CD14-positive monocyte (primary cell): ENCODE measurements at regions not wholly inside any gene's neighbourhood (a gene's known extent, or its start where the extent isn't known, plus 50 kb on each side); places are given as distances from the start of the nearest gene placed in this dataset.
A peak's percentile ranks its signal among the peaks of the same experiment; 100 is the strongest.

Experiments used
- DNase-seq, 3 donors: peaks; one replicate each; pipeline ENCODE4 v3.0.0-alpha.2; 2011 to 2022
- H2AFZ ChIP-seq: 2 replicates; pipeline ENCODE4 v1.6.0; 2012; ENCODE audit warnings: mild to moderate bottlenecking, low read depth, low read length, inconsistent platforms; ENCODE audit not compliant: insufficient read depth, poor library complexity, severe bottlenecking
- H3K27ac ChIP-seq, 2 donors: 1 replicate in 1 of 2; 2 replicates in 1 of 2; pipeline ENCODE4 v1.5.1; 2012 to 2013; ENCODE audit warnings: low read length in 2 of 2, control low read depth in 1 of 2, inconsistent platforms in 1 of 2, low read depth in 1 of 2, mild to moderate bottlenecking in 1 of 2
- H3K27me3 ChIP-seq, 2 donors: one replicate each; pipeline versions ENCODE4 v1.6.0 to v1.6.1; 2011 to 2013; ENCODE audit warnings: low read length in 2 of 2; ENCODE audit not compliant: control insufficient read depth in 2 of 2, insufficient read depth in 2 of 2
- H3K36me3 ChIP-seq, 2 donors: replicated peaks in 1 of 2; 1 replicate in 1 of 2; 2 replicates in 1 of 2; pipeline versions ENCODE4 v1.5.1 to v1.6.1; 2012 to 2013; ENCODE audit warnings: low read length in 2 of 2, control low read depth in 1 of 2, inconsistent platforms in 1 of 2, mild to moderate bottlenecking in 1 of 2; ENCODE audit not compliant: insufficient read depth in 2 of 2, control insufficient read depth in 1 of 2
- H3K4me1 ChIP-seq, 2 donors: 1 replicate in 1 of 2; 2 replicates in 1 of 2; pipeline versions ENCODE4 v1.5.1 to v1.6.1; 2012 to 2013; ENCODE audit warnings: low read length in 2 of 2, control low read depth in 1 of 2, inconsistent platforms in 1 of 2, mild to moderate bottlenecking in 1 of 2, moderate library complexity in 1 of 2; ENCODE audit not compliant: insufficient read depth in 2 of 2, control insufficient read depth in 1 of 2
- H3K4me2 ChIP-seq: replicated peaks from 2 replicates; pipeline ENCODE3; 2012; ENCODE audit warnings: low read length, moderate library complexity, mild to moderate bottlenecking; ENCODE audit not compliant: poor library complexity, severe bottlenecking; ENCODE audit errors: extremely low read depth
- H3K4me3 ChIP-seq, 3 experiments: fragments of 200-600 bp in 1 of 3; sonication (generic) in 1 of 3; replicated peaks in 1 of 3; 1 replicate in 2 of 3; 2 replicates in 1 of 3; pipeline ENCODE4 v1.5.1; 2011 to 2013; ENCODE audit warnings: low read length in 3 of 3, mild to moderate bottlenecking in 3 of 3, control low read depth in 2 of 3, low read depth in 2 of 3, inconsistent platforms in 1 of 3, moderate library complexity in 1 of 3
- H3K79me2 ChIP-seq: 2 replicates; pipeline ENCODE4 v1.6.0; 2012; ENCODE audit warnings: mild to moderate bottlenecking, control low read depth, inconsistent platforms, low read length, moderate library complexity; ENCODE audit not compliant: insufficient read depth
- H3K9ac ChIP-seq: 2 replicates; pipeline ENCODE4 v1.6.0; 2017; ENCODE audit warnings: low read length, mild to moderate bottlenecking; ENCODE audit not compliant: insufficient read depth, poor library complexity, severe bottlenecking
- H3K9me3 ChIP-seq, 2 donors: replicated peaks in 1 of 2; 1 replicate in 1 of 2; 2 replicates in 1 of 2; pipeline versions ENCODE4 v1.5.1 to v1.6.1; 2012 to 2013; ENCODE audit warnings: low read length in 2 of 2, control low read depth in 1 of 2; ENCODE audit not compliant: control insufficient read depth in 1 of 2, insufficient read depth in 1 of 2
- H4K20me1 ChIP-seq: 2 replicates; pipeline ENCODE4 v1.6.0; 2012; ENCODE audit warnings: mild to moderate bottlenecking, low read length, control low read depth, moderate library complexity; ENCODE audit not compliant: insufficient read depth
- H3K27ac Mint-ChIP-seq, 7 donors: one replicate each; pipeline ENCODE4 v1.8.0; 2020; ENCODE audit warnings: mild to moderate bottlenecking in 7 of 7, mixed read lengths in 7 of 7, moderate library complexity in 6 of 7, inconsistent platforms in 2 of 7
- H3K27me3 Mint-ChIP-seq, 3 donors: one replicate each; pipeline ENCODE4 v1.8.0; 2021 to 2022; ENCODE audit warnings: low read depth in 3 of 3, mild to moderate bottlenecking in 3 of 3, mixed read lengths in 3 of 3, moderate library complexity in 3 of 3, inconsistent platforms in 1 of 3
- H3K36me3 Mint-ChIP-seq, 2 donors: one replicate each; pipeline ENCODE4 v1.8.0; 2020; ENCODE audit warnings: mixed read lengths in 2 of 2, inconsistent platforms in 1 of 2, mild to moderate bottlenecking in 1 of 2
- H3K4me1 Mint-ChIP-seq: one replicate; pipeline ENCODE4 v1.8.0; 2020; ENCODE audit warnings: mild to moderate bottlenecking, mixed read lengths
- H3K4me3 Mint-ChIP-seq, 2 donors: one replicate each; pipeline ENCODE4 v1.8.0; 2020; ENCODE audit warnings: mild to moderate bottlenecking in 2 of 2, mixed read lengths in 2 of 2, moderate library complexity in 1 of 2
- H3K9me3 Mint-ChIP-seq, 7 donors: one replicate each; pipeline ENCODE4 v1.8.0; 2020 to 2022; ENCODE audit warnings: mixed read lengths in 7 of 7, mild to moderate bottlenecking in 6 of 7, moderate library complexity in 6 of 7, inconsistent platforms in 2 of 7
- WGBS: methylation state at CpG from one replicate; pipeline ENCODE4 v1.1.5; 2013; ENCODE audit warnings: missing lambda C conversion rate; ENCODE audit not compliant: insufficient coverage; 5-methylcytosine and 5-hydroxymethylcytosine counted together
- intact Hi-C, 2 donors: fragments of 100-400 bp; cut with micrococcal nuclease; formaldehyde crosslinking; loops; one replicate each; pipeline versions ENCODE4 v1.15.0 to v1.15.1; 2023
- TF ChIP-seq, protein P1 (sequence below): fragments of 200-600 bp; IDR thresholded peaks from one replicate; pipeline ENCODE4 v1.8.0; 2022; ENCODE audit warnings: antibody characterized with exemption, mild to moderate bottlenecking

DNA sequence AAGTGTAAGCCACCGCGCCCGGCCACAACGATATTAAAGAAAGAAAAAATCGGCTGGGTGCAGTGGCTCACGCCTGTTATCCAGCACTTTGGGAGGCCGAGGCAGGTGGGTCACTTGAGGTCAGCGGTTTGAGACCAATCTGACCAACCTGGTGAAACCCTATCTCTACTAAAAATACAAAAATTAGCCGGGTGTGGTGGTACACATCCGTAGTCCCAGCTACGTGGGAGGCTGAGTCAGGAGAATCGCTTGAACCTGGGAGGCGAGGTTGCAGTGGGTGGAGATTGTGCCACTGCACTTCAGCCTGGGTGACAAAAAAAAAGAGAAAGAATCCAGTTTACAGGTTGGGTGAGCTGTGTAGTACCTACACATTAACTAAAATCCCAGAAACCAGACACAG, 99.9 kb upstream of the CACNA1A start:
- Mint-ChIP-seq H3K4me1 (no peaks in the 10 kb centered on the region), H3K36me3 (no peaks in the 10 kb centered on the region), H3K9me3 (peaks cover 0 to 3% (median 0%) of the 10 kb centered on the region in 7 donors), H3K4me3 (no peak overlapping the region), H3K27me3 (peaks cover 3 to 16% (median 5%) of the 10 kb centered on the region in 3 donors), H3K27ac (peak overlapping the region in 1 of 7 donors; percentile 13)
- TF ChIP-seq, protein P1, sequence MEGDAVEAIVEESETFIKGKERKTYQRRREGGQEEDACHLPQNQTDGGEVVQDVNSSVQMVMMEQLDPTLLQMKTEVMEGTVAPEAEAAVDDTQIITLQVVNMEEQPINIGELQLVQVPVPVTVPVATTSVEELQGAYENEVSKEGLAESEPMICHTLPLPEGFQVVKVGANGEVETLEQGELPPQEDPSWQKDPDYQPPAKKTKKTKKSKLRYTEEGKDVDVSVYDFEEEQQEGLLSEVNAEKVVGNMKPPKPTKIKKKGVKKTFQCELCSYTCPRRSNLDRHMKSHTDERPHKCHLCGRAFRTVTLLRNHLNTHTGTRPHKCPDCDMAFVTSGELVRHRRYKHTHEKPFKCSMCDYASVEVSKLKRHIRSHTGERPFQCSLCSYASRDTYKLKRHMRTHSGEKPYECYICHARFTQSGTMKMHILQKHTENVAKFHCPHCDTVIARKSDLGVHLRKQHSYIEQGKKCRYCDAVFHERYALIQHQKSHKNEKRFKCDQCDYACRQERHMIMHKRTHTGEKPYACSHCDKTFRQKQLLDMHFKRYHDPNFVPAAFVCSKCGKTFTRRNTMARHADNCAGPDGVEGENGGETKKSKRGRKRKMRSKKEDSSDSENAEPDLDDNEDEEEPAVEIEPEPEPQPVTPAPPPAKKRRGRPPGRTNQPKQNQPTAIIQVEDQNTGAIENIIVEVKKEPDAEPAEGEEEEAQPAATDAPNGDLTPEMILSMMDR, result no peak
- no peak for DNase-seq
- H4K20me1 ChIP-seq, result no peaks in the 10 kb centered on the region
- no peaks in the 10 kb centered on the region for H3K27me3 ChIP-seq
- H3K27ac ChIP-seq, result no peak overlapping the region
- 93% methylated on average over 5 of the region's 13 CpGs for WGBS
- no peak overlapping the region for H3K4me2 ChIP-seq
- no peak overlapping the region for H2AFZ ChIP-seq
- H3K79me2 ChIP-seq, result no peaks in the 10 kb centered on the region
- H3K36me3 ChIP-seq, result no peaks in the 10 kb centered on the region
- H3K4me1 ChIP-seq, result no peaks in the 10 kb centered on the region
- no peak overlapping the region for H3K4me3 ChIP-seq
- no peak overlapping the region for H3K9ac ChIP-seq
- no peaks in the 10 kb centered on the region for H3K9me3 ChIP-seq
- intact Hi-C loops, result no loop called here

DNA sequence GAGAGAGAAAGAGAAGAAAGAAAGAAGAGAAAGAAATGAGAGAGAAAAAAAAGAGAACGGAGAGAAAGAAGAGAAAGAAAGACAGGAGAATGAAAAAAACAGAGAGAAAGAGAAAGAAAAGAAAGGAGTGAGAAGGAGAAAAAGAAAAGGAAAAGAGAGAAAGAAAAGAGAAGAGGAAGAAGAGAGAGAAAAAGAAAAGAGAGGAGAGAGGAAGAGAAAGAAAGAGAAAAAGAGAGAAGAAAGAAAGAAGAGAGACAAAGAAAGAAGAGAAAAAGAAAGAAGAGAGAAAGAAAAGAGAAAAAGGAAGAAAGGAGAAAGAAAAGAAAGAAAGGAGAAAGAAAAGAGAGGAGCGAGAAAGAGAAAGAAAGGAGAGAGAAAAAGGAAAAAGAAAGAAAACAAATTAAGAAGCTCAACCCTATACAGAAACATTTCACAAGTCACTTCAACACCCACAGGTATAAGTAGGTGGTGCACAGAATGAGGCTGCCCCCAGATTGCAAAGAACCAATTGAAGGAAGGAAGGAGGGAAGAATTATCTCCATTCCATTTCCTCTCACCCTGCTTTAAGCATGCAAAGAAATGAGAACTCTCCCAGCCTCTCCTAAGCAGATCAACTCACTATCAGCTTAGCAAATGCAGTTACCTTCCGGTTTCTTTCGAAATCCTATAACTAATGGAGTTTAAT, 98.8 kb upstream of the CACNA1A start:
- no peak for DNase-seq
- intact Hi-C loops, result no loop called here
- Mint-ChIP-seq H3K36me3 (no peaks in the 10 kb centered on the region), H3K9me3 (peaks cover 0 to 3% (median 0%) of the 10 kb centered on the region in 7 donors), H3K4me1 (no peaks in the 10 kb centered on the region), H3K4me3 (no peak overlapping the region), H3K27me3 (peaks cover 4 to 15% (median 5%) of the 10 kb centered on the region in 3 donors), H3K27ac (no peak overlapping the region)
- Histone ChIP-seq H3K9ac (no peak overlapping the region), H2AFZ (no peak overlapping the region), H3K27ac (no peak overlapping the region), H3K27me3 (no peaks in the 10 kb centered on the region), H3K4me1 (no peaks in the 10 kb centered on the region), H3K4me2 (no peak overlapping the region), H3K79me2 (no peaks in the 10 kb centered on the region), H4K20me1 (no peaks in the 10 kb centered on the region), H3K9me3 (no peaks in the 10 kb centered on the region), H3K4me3 (no peak overlapping the region), H3K36me3 (no peaks in the 10 kb centered on the region)
- 70% methylated on average over 2 of the region's 4 CpGs for WGBS
- TF ChIP-seq, protein P1, result peak; percentile 36
